ACHN (cell line): ENCODE measurements at regions not wholly inside any gene's neighbourhood (a gene's known extent, or its start where the extent isn't known, plus 50 kb on each side); places are given as distances from the start of the nearest gene placed in this dataset.
"Not testable (repeated sequence)": the region's sequence is repeated elsewhere in the genome, so short reads cannot be mapped to it uniquely, and the experiment has no call there.

Experiments
- DNase-seq: peaks from one replicate; pipeline ENCODE4 v3.0.0-alpha.2; 2015
- in situ Hi-C: cut with HindIII; loops from 2 replicates; pipeline ENCODE4 v1.10.0; 2017; ENCODE audit warnings: low sequenced_read_pairs, low pct_ligation_motif_present, low pct_unique_long_range_greater_than_20kb

GRCh38 chr15:25568751-25569150 lies 129.9 kb upstream of the UBE3A start:
- in situ Hi-C loops = no loop called here
- no peak for DNase-seq

GRCh38 chr15:25566545-25566944 lies 127.7 kb upstream of the UBE3A start:
- not testable (repeated sequence) for DNase-seq

GRCh38 chr15:25565470-25566264 lies 126.8 kb upstream of the UBE3A start:
- in situ Hi-C loops = no loop called here
- no peak for DNase-seq

More at GRCh38 chr15:25566545-25566944, 127.7 kb upstream of the UBE3A start:
- in situ Hi-C loops = not testable (repeated sequence)

GRCh38 chr15:25563596-25563995 lies 124.8 kb upstream of the UBE3A start:
- in situ Hi-C loops = no loop called here
- no peak for DNase-seq

GRCh38 chr15:25557926-25558325 lies 119.1 kb upstream of the UBE3A start:
- no peak for DNase-seq
- in situ Hi-C loops = no loop called here

- in situ Hi-C loops = no loop called here
- DNase-seq = no peak
Measured at GRCh38 chr15:25556136-25556535, 117.3 kb upstream of the UBE3A start.

GRCh38 chr15:25554640-25555039 lies 115.8 kb upstream of the UBE3A start:
- in situ Hi-C loops = no loop called here
- DNase-seq = no peak

GRCh38 chr15:25548600-25548999 lies 109.8 kb upstream of the UBE3A start:
- in situ Hi-C loops = no loop called here
- DNase-seq = no peak

GRCh38 chr15:25545889-25546288 lies 107.1 kb upstream of the UBE3A start:
- DNase-seq = no peak

GRCh38 chr15:25545017-25545416 lies 106.2 kb upstream of the UBE3A start:
- DNase-seq = peak; percentile 42
- in situ Hi-C loops = no loop called here

More at GRCh38 chr15:25545889-25546288, 107.1 kb upstream of the UBE3A start:
- in situ Hi-C loops = no loop called here

- DNase-seq = no peak
- in situ Hi-C loops = no loop called here
Measured at GRCh38 chr15:25544076-25544475, 105.3 kb upstream of the UBE3A start.

GRCh38 chr15:25543196-25543595 lies 104.4 kb upstream of the UBE3A start:
- DNase-seq = peak; percentile 14
- in situ Hi-C loops = no loop called here

- no peak for DNase-seq
- in situ Hi-C loops = no loop called here
Measured at GRCh38 chr15:25541228-25541627, 102.4 kb upstream of the UBE3A start.

GRCh38 chr15:25536801-25537611 lies 98.2 kb upstream of the UBE3A start:
- DNase-seq = no peak
- in situ Hi-C loops = no loop called here

- in situ Hi-C loops = no loop called here
- DNase-seq = no peak
Measured at GRCh38 chr15:25535866-25536265, 97.0 kb upstream of the UBE3A start.

- in situ Hi-C loops = no loop called here
- no peak for DNase-seq
Measured at GRCh38 chr15:25534293-25534692, 95.5 kb upstream of the UBE3A start.

GRCh38 chr15:25532269-25533140 lies 93.7 kb upstream of the UBE3A start:
- no peak for DNase-seq
- in situ Hi-C loops = no loop called here

- in situ Hi-C loops = no loop called here
Measured at GRCh38 chr15:25529774-25530173, 91.0 kb upstream of the UBE3A start.

GRCh38 chr15:25527118-25527517 lies 88.3 kb upstream of the UBE3A start:
- in situ Hi-C loops = no loop called here
- no peak for DNase-seq

More at GRCh38 chr15:25529774-25530173, 91.0 kb upstream of the UBE3A start:
- no peak for DNase-seq
